AG10803 (cell line): ENCODE measurements at regions not wholly inside any gene's neighbourhood (a gene's known extent, or its start where the extent isn't known, plus 50 kb on each side); places are given as distances from the start of the nearest gene placed in this dataset.

ENCODE experiments used
- DNase-seq: peaks from one replicate; pipeline ENCODE4 v3.0.0; 2010; ENCODE audit warnings: low read depth
- H3K4me3 ChIP-seq: 2 replicates; pipeline ENCODE4 v1.5.1; 2011; ENCODE audit warnings: mild to moderate bottlenecking, low read length, control low read depth
- CTCF ChIP-seq: conservative IDR thresholded peaks from 2 replicates; pipeline ENCODE4 v1.5.1; 2011; ENCODE audit warnings: mild to moderate bottlenecking, low read length, control low read depth, inconsistent platforms

- no peak for TF ChIP-seq CTCF
- no peak overlapping the region for H3K4me3 ChIP-seq
- peak; percentile 18 for DNase-seq
These were observed 83.1 kb upstream of the A1CF start for GRCh38 chr10:50968386-50969091.

- TF ChIP-seq CTCF = no peak
- no peak overlapping the region for H3K4me3 ChIP-seq
- DNase-seq = no peak
These were observed 87.2 kb upstream of the A1CF start for GRCh38 chr10:50972591-50972990.

GRCh38 chr10:50981385-50981784, 92.9 kb upstream of the PRKG1 start:
- H3K4me3 ChIP-seq = no peak overlapping the region
- no peak for DNase-seq
- no peak for TF ChIP-seq CTCF

GRCh38 chr10:50981904-50982303, 92.4 kb upstream of the PRKG1 start:
- H3K4me3 ChIP-seq = no peak overlapping the region
- TF ChIP-seq CTCF = no peak
- DNase-seq = no peak

GRCh38 chr10:50982989-50983388, 91.3 kb upstream of the PRKG1 start:
- no peak for TF ChIP-seq CTCF
- DNase-seq = no peak
- H3K4me3 ChIP-seq = no peak overlapping the region

GRCh38 chr10:50987934-50988333, 86.4 kb upstream of the PRKG1 start:
- TF ChIP-seq CTCF = no peak
- no peak for DNase-seq
- no peak overlapping the region for H3K4me3 ChIP-seq

GRCh38 chr10:50988792-50989191, 85.5 kb upstream of the PRKG1 start:
- peak; percentile 67 for TF ChIP-seq CTCF
- DNase-seq = peak; percentile 59
- H3K4me3 ChIP-seq = peak overlapping the region; percentile 37
